HG02610 (cell line): ENCODE measurements at regions not wholly inside any gene's neighbourhood (a gene's known extent, or its start where the extent isn't known, plus 50 kb on each side); places are given as distances from the start of the nearest gene placed in this dataset.

Experiments
- ATAC-seq: cut with Tn5 transposase; IDR thresholded peaks from one replicate; pipeline ENCODE4 v1.9.1; 2021; ENCODE audit warnings: mild to moderate bottlenecking, moderate library complexity; ENCODE audit not compliant: unreplicated experiment

DNA sequence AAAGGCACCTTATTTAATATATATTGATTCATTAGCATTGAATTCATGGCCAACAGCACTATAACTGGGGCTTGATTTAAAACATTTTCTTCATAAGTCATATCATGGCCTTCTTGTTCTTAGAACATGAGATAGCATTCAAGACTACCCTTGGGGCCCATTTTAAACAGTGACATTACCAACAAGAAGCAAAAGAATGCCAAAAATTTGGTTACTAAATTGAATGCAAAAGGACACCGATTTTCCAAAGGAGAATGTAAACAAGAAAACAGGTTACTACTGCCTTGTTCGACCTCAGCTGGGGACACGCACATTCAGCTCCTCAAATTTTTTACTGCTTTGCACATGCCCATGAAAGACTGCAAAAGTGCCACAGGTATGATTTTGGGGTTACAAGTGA is 219.4 kb upstream of the TLE4 start:
- ATAC-seq = no peak

DNA sequence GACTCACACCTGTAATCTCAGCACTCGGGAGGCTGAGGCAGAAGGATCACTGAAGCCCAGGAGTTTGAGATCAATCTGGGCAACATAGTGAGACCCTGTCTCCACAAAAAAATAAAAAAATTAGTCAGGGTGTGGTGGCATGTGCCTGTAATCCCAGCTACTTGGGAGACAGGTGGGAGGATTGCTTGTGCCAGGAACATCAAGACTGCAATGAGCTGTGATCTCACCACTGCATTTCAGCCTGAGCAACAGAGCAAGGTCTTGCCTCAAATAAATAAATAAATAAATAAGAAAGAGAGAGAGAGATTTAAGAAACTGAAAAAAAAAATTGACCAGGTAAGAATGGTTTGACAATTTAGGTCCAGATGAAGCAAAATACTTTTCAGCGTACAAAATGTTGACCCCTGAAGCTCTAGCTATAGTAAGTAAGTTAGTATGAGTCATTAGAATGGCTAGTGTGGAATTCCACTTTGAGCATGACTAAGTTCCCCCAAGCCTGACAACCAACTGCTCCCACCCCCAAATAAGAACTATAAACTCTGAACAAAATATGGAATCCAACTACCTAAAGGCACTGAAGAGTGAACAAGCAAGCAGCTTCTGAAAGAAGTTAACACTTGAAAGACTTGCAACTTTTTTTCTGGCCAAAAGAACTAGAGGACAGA is 217.8 kb upstream of the TLE4 start:
- ATAC-seq = no peak

DNA sequence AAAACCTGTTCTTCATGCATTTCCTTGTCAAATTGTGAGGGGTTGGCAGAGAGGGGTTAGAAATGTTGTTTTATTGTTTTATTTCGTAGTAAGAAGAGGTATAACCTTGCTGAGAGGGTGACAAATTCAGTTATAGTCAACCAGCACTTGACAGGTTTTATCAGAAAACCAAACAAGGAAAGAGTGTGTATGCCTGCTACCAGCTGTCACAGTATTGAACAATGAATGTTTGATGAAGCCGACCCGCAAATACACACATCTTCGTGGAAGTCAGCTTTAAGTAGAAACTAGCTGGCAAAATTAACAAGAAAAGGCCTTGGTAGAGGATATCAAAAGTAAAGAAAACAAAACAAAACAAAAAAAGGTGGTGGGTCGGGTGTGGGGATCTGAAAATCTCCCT is 214.6 kb upstream of the TLE4 start:
- ATAC-seq = no peak

DNA sequence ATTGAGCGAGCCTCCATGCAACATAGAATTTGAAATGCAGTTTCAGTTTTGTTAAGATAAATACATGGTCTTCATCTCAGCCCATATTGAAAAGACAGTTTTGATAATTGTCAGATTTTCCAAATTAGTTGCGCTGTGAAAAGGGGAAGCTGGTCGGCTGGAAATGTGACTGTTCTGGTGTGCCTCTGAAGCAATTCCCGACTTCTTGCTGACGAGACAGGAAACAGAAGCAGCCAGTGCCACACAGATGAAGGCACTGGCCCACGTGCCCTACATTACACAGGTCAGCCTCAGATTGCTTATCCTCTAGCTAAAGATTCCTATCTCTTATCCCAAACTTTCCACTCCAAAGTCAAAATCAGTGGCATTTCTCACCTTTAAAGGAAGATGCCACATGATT is 214.1 kb upstream of the TLE4 start:
- ATAC-seq = no peak

DNA sequence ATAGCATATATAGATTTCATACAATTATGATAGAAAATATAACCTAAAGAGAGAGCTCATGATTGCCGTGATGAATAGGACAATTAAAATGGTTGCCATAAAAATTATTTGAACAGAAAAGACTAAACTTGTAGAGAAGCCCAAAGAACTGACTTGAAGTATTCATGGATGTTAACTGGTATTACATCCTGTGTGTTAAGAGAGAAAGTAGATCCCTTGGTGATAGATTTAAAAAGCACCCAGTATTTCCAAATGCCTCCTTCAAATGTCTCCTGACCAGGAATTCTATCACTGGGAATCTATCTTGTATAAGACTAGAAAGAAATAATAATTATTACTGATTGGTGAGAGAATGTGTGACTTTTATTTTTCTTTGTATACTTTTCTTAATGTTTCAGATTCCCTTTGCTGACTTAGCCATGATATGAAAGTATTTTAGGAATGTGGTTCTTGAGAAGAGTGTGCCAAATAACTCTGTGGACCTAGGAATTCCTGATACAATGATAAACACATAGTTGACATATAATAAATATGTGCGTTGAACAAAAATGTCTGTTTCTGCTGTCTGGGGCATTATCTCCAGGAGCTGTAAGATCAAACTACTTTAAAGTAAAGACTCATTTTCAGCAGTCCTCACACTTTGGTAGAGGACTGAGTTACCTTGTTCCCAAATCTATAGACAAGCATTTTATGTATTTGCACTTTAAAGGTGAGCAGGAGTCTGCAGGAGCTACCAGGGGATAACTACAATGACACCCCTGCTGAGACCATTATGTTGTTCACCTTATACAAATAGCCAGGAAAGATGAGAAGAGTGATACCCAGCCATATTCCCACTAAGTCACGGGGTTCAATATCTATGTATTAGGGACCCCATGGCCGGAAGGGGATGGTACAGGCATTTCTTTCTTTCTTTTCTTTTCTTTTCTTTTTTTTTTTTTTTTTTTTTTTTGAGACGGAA is 211.1 kb upstream of the TLE4 start:
- no peak for ATAC-seq

DNA sequence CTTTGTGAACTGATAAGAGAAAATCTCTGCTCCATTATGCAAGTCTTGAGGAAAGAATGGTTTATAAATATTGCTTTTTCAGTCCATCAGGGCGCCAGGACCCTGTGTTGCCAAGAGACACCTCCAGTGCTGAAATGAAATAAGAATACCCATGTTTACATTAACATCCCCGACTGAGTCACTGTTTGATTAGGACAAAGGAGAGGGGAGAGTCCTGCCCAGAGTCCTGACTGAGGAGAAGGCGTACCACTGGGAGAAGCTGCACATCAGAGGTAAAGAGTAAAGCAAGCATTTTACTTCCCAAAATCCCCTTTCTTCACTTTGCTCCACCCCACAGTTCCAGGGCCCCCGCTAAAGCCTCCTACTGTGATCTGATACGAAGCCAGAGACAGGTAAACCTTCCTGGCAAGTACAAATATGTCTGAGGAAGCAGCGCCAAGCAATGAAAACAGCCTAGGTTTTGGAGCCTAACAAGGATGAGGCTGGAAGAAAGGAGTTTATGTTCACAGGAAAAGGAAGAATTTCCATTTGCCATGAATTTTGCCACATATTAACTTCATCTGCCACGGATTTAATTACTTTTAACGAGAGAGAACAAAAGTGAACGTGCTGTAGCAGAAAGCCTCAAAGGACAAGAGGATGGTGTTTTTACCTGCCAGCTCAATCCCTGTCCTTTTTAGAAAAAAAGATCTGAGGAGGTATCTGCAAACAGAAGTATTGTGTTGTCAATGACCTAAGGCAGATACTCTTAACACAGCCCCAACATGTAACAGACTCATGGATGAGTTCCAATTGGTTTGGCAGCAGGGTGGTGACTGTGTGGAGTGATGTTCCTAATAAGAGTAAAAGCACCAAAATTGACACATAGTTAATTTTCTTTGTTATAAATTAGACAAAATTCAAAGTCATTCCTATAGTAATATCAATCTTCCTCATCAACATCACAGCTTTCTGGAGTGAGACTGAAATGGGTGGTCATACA is 209.4 kb upstream of the TLE4 start:
- ATAC-seq = no peak

DNA sequence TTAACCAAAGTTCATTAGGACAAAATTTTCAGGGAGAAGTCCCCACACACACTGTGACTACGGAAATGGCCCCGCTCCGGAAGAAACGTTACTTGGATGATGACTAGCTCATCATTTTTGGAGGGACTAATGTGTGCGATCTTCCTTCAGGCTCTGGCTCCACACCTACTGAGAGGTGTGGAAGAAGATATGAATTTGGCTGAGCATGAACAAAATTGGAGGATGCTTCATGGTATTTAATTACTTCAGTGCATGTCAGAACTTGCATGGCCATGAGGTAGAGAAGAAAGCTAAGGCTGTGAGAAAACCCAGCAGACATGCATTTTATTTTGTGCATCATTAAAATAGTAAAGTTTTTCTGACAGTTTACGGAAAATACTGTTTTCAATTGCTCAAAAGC is 202.1 kb upstream of the TLE4 start:
- no peak for ATAC-seq

DNA sequence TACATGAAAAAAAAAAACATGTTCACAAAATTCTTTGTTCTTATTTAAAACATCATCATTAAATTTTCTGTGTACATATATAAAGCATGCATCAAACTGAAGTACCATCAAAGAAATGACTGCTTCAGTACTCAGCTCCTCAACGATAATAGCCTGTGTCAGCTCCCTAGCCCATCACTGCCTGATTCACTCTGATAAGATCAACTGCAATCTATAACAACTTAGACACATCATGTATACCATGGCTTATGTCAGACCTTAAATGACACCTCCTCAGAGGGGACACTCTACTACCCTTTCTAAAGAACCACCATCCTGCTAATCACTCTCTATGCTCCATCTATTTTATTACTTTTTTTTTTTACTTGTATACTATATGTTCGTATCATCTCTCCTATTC is 200.5 kb upstream of the TLE4 start:
- ATAC-seq = no peak

DNA sequence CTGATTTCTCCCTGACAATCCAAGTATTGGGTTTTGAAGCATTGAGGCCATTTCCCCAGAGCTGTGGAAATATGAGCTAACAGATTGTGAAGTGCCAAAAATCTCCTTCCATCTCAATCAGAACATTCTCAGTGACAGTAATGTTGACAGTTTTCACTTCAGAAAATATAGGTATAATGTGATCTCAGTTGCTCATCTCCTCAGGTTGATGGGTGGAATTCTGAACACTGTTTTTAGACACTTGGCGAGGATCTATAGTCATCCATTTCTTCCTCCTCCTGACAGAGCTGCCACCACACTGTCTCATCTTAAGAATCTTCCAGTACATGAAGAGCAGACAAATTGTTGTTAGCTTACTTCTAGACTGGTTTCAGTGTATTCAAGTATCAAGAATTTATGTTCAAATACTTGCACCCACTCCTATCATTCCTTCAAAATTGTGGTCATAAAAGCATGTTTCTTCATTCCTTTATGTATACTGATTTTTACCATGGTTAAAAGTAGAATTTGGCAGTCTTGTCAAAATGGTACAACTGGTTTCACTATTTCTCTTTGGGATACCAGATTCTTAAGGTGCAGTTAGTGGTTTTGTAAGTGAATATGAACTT is 199.7 kb upstream of the TLE4 start:
- ATAC-seq = no peak

DNA sequence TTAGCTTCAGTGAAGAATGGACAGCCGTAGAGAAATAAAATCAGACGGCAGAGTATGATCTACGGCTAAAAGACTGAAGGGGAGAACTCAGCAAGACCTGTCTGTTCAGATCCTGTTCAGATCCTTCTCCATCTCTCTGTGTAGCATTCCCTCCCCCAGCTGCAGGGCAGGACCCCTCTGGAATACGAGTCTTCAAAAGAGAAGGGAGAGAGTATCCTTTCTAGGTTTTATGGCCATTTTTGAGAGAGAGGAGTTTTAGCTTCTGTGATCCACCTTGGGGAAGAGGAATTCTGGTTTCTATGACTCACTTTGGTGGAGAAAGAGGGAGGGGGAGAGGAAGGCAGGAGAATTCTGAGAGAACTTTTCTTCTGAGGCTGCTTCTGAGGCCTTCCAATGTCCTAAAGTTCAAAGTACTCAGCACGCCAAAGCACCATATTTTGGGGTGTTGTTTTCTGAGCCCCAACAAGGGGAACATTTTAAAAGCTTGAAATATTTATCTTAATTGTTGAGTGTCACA is 194.4 kb upstream of the TLE4 start:
- ATAC-seq = no peak

DNA sequence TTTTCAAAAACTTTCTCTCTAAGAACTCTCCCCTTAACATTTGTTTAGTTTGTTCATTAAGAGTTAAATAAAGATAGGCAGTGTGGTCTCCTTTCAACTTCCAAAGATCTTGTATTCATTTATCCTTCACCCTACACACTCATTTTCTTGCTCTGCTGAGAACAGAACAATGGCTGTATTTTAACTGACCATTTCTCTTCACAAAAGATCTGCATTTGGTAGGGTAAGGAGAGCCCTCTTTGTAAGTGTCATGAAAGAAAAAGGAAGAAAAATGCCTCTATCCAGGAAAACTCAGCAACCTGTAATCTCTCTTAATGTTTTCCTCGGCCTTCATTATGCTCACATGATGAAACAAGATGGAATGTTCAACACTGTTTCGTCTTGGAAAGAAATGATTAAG is 193.7 kb upstream of the TLE4 start:
- ATAC-seq = no peak

DNA sequence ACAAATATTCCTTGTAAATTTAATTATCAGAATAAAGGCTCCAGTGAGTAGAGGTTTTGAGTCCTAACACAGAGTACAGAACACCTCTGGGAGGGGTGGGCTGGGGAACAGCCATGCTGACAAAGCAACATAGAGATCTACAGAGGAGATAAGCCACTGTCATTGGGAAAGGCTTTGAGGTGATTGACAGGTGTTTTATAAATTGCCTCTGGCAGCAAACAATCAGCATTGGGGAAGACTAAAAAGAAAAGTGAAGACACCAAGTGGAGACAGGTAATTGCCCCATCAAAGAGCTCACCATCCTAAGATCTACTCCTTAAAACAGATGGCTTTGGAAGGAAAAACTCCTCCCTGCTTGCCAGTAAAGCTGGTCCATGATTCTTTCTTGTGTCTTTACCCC is 189.7 kb upstream of the TLE4 start:
- ATAC-seq = no peak

DNA sequence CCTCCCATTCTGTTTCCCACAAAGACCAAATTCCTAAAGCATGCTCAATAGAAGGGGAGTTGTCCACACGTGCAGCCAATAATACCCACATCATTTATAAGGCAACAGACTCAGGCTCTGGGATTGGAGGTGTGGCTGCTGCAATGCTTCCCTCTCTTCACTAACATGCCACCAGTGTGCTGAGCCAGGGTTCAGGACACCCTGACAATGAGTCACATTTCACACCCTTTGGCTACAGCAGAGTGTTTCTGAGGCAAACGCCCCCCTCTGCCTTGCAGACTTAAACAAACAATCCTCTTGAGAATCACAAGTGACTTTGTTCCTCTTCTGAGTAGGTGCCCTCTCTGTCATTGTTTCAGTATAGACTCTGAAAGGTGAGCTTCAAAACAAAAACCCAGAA is 189.3 kb upstream of the TLE4 start:
- no peak for ATAC-seq

DNA sequence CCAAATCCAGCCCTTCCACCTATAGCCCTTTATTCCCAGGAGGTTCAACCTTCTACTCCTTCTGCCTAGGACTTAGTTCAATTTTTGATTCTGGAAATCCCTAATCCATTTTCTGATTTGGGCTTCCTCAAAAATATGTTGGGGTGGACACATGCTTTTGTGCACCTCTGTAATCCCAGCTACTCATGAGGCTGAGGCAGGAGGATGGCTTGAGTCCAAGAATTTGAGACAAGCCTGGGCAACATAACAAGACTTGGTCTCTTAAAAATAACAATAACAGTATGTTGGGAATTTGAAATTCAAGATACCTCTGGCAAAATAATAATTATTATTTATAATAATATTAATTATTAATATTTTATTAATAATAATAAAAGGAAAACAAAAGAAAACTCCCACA is 188.7 kb upstream of the TLE4 start:
- ATAC-seq = no peak

DNA sequence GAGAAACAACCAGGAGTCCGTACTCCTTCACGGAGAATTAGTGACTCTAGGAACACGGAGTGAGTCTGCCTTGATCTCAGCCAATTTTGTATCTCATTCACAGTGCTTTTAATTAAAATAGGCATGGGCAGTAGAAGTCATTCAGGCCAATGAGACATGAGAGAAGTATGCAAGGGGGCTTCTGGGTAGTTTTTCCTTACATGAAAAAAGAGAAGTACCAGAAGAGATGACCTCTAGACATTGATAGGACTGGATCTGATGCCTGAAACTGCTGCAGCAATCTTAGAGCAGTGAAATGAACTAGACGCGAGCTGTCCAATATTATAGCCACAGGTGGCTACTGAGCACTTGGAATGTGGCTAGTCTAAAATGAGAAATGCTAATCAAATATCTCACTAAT is 187.7 kb upstream of the TLE4 start:
- ATAC-seq = no peak

DNA sequence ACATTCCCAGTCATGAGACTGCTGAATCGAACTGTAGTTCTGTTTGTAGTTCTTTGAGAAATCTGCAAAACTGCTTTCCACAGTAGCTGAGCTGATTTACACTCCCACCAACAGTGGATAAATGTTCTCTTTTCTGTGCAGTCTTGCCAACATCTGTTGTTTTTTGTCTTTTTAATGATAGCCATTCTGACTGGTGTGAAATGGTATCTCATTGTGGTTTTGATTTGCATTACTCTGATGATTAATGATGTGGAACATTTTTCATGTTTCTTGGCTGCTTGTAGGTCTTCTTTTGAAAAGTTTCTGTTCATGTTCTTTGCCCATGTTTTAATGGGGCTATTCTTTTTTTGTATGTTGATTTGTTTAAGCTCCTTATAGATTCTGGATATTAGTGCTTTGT is 187.3 kb upstream of the TLE4 start:
- no peak for ATAC-seq

DNA sequence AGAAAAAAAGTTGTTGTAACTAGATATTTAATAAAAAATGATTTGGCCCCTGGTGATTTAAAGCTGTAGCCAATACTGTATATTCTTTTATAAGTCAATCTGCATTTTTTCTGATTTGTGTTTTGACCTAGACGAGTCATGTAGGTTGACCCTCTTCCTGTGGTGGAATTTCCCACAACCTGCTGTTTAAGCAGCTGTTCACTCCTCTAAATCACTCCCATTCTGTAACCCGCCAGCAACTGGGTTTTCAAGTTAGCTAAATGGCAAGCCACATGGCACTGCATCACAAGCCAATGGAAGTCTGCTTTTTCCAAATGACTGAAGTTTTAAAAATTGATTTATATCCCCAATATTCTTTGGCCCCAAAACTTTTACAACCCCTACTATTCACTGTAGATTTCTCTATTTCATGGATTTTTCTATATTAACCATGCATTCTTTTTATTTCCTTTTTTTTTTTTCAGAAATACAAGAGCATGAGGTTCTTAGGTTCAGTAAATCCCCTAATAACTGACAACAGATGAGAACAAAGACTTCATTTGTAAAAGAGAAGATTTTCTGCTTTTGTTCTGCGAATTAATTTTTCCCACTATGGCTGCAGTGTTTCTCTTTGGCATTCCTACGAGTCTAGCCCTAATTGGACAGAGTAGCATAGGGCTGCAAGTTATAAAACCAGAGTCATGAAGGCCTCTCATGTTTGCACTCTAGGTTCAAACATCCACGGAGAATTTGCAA is 184.5 kb upstream of the TLE4 start:
- no peak for ATAC-seq

DNA sequence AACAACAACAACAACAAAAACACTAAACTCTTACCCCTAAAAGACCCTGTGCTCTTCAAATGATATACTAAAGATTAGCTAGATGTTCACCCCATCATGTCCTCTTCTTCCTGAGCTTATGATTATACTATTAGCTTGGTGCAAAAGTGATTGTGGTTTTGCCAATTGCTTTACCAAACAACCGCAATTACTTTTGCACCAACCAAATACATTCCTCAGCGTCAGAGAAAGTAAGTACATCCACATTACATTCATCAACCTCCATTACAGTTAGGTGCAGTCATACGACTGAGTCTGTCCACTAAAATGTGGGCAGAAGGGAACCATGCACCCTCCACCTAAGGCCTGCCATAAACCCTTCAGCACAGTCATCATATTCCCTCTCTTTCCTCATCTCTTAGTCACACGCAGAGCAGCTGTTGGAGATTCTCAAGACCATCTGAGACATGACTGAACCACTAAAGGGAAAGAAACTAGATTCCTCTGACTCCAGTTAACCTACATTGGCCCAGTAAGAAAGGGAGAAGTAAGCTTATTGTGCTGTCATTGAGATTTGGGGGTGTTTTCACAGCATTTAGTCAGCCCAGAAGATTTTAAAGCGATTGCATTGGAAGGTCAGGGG is 181.6 kb upstream of the TLE4 start:
- no peak for ATAC-seq
